ENCODE measurements at regions not wholly inside any gene's neighbourhood (a gene's known extent, or its start where the extent isn't known, plus 50 kb on each side); places are given as distances from the start of the nearest gene placed in this dataset.
"Not testable (repeated sequence)": the region's sequence is repeated elsewhere in the genome, so short reads cannot be mapped to it uniquely, and the experiment has no call there.

DNA sequence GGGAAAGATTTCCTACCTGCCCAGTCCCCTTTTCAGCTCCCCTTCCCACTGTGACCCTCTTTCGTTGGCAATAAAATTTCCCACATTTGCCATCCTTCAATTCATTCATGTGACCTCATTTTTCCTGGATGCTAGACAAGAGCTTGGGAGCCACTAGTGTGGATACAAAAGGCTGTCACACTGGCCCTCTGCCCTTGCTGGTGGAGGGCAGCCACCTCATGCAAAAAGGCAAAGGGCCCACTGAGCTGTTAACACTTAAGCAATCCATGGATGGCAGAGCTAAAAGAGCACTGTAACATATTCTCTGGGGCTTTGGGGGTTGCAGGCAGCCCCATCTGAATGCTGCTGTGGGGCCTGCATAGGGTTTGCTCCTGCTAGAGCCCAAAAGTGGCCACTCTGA, 315.1 kb downstream of the NEBL start:
- TF ChIP-seq, protein P1, sequence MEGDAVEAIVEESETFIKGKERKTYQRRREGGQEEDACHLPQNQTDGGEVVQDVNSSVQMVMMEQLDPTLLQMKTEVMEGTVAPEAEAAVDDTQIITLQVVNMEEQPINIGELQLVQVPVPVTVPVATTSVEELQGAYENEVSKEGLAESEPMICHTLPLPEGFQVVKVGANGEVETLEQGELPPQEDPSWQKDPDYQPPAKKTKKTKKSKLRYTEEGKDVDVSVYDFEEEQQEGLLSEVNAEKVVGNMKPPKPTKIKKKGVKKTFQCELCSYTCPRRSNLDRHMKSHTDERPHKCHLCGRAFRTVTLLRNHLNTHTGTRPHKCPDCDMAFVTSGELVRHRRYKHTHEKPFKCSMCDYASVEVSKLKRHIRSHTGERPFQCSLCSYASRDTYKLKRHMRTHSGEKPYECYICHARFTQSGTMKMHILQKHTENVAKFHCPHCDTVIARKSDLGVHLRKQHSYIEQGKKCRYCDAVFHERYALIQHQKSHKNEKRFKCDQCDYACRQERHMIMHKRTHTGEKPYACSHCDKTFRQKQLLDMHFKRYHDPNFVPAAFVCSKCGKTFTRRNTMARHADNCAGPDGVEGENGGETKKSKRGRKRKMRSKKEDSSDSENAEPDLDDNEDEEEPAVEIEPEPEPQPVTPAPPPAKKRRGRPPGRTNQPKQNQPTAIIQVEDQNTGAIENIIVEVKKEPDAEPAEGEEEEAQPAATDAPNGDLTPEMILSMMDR (IDR thresholded peaks at IDR 0.05), result no peak
- Histone ChIP-seq H3K4me3 (no peak overlapping the region), H3K27me3 (no peaks in the 10 kb centered on the region), H3K36me3 (no peaks in the 10 kb centered on the region), H3K9me3 (no peaks in the 10 kb centered on the region), H3K27ac (no peak overlapping the region), H3K4me1 (no peaks in the 10 kb centered on the region)
- no peak for DNase-seq
- 56 to 72% methylated on average over 1 of the region's 1 CpG for WGBS, 2 donors
- no peak for ATAC-seq
- intact Hi-C loops (cut with DNase I), result no loop called here
- no peak for FAIRE-seq

DNA sequence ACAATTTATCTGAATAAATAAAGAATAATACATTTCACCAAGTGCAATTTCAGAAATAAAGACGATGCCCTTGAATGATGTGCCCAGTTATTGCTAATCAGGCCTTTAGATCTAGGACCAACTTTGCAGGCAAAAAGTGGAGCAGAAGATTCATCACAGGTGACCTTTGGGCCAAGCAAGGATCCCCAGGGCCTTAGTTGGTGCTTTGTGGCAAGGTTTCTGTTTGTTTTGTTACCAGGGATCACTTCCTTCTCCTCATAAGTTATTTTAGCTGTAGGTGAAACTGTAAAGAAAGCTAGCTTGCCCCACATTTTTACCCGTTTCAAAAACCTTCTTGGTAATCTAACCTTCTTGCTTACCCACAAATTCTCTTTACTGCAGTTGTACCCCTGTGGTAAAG, 323.2 kb downstream of the NEBL start:
- no peak overlapping the region for H3K27ac ChIP-seq
- intact Hi-C loops (cut with DNase I), result no loop called here
- H3K4me3 ChIP-seq, result no peak overlapping the region
- WGBS, 2 donors, result 44 to 63% methylated on average over 2 of the region's 2 CpGs
- DNase-seq (no peak), FAIRE-seq (no peak), ATAC-seq (no peak)
- no peaks in the 10 kb centered on the region for H3K4me1 ChIP-seq
- TF ChIP-seq, protein P1 (IDR thresholded peaks at IDR 0.05), result no peak
- H3K27me3 ChIP-seq, result no peaks in the 10 kb centered on the region
- H3K36me3 ChIP-seq, result no peaks in the 10 kb centered on the region
- no peaks in the 10 kb centered on the region for H3K9me3 ChIP-seq

- DNase-seq; H3K36me3 ChIP-seq; H3K27me3 ChIP-seq; H3K9me3 ChIP-seq; H3K27ac ChIP-seq; intact Hi-C loops (cut with DNase I); H3K4me1 ChIP-seq; ATAC-seq; H3K4me3 ChIP-seq; FAIRE-seq: not testable (repeated sequence)
- WGBS, 2 donors, result 61 to 69% methylated on average over 7 of the region's 7 CpGs
Observed at GRCh38 chr10:20555990-20556389, 341.1 kb downstream of the NEBL start.

DNA sequence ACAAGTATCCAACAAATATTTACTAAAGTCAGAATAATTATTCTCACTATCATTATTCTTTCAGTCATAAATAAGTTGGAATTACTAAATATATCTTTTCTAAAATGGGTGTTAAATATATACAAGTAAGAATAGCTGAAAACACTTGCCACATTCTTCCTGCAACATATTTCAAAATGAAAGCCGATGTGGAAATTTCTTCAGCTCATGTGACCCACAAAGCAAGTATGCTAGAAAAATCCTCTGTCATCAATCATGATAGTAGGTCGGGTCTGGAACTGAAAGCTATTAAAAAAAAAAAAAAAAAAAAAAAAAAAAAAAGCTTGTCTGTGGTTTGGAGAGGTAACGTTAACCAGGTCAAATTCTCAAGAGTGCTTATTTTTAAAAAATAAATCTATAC, 344.7 kb downstream of the NEBL start:
- Histone ChIP-seq H3K4me3 (no peak overlapping the region), H3K27ac (no peak overlapping the region), H3K36me3 (no peaks in the 10 kb centered on the region), H3K4me1 (no peaks in the 10 kb centered on the region), H3K9me3 (no peaks in the 10 kb centered on the region), H3K27me3 (no peaks in the 10 kb centered on the region)
- intact Hi-C loops (cut with DNase I), result no loop called here
- DNase-seq (no peak), FAIRE-seq (no peak), ATAC-seq (no peak)
- WGBS, 2 donors, result 35 to 50% methylated on average over 3 of the region's 3 CpGs
- TF ChIP-seq, protein P1 (IDR thresholded peaks at IDR 0.05), result no peak

- no peaks in the 10 kb centered on the region for H3K36me3 ChIP-seq
- H3K9me3 ChIP-seq, result no peaks in the 10 kb centered on the region
- WGBS, 2 donors, result 62 to 77% methylated on average over 2 of the region's 2 CpGs
- TF ChIP-seq, protein P1 (IDR thresholded peaks at IDR 0.05), result no peak
- DNase-seq (no peak), ATAC-seq (no peak), FAIRE-seq (no peak)
- H3K27me3 ChIP-seq, result no peaks in the 10 kb centered on the region
- H3K4me3 ChIP-seq, result no peak overlapping the region
- H3K27ac ChIP-seq, result no peak overlapping the region
- intact Hi-C loops (cut with DNase I), result no loop called here
- H3K4me1 ChIP-seq, result no peaks in the 10 kb centered on the region
Observed at GRCh38 chr10:20551761-20552160, 345.4 kb downstream of the NEBL start.

Measured in pancreas (tissue), 10 donors.